CD4-positive, alpha-beta T cell treated with Interleukin-17A for 4 hours (primary cell): ENCODE measurements at regions not wholly inside any gene's neighbourhood (a gene's known extent, or its start where the extent isn't known, plus 50 kb on each side); places are given as distances from the start of the nearest gene placed in this dataset.

Experiments
- DNase-seq: peaks from one replicate; pipeline ENCODE4 v3.0.0-alpha.2; 2020; ENCODE audit warnings: mixed read lengths

GRCh38 chr9:79962150-79962549 lies 390.4 kb downstream of the TLE4 start:
- DNase-seq = no peak

- DNase-seq = no peak
Measured at GRCh38 chr9:79955300-79955699, 383.5 kb downstream of the TLE4 start.

- DNase-seq = no peak
Measured at GRCh38 chr9:79953908-79954307, 382.1 kb downstream of the TLE4 start.

GRCh38 chr9:79952401-79952800 lies 380.6 kb downstream of the TLE4 start:
- no peak for DNase-seq

GRCh38 chr9:79946712-79947111 lies 374.9 kb downstream of the TLE4 start:
- no peak for DNase-seq

GRCh38 chr9:79945495-79945894 lies 373.7 kb downstream of the TLE4 start:
- no peak for DNase-seq

- DNase-seq = no peak
Measured at GRCh38 chr9:79945016-79945415, 373.3 kb downstream of the TLE4 start.

GRCh38 chr9:79940919-79941318 lies 369.2 kb downstream of the TLE4 start:
- no peak for DNase-seq

GRCh38 chr9:79939819-79940218 lies 368.1 kb downstream of the TLE4 start:
- DNase-seq = no peak

GRCh38 chr9:79936336-79936735 lies 364.6 kb downstream of the TLE4 start:
- DNase-seq = no peak

- DNase-seq = no peak
Measured at GRCh38 chr9:79929285-79929684, 357.5 kb downstream of the TLE4 start.

- DNase-seq = no peak
Measured at GRCh38 chr9:79928661-79929223, 357.0 kb downstream of the TLE4 start.

GRCh38 chr9:79925326-79925725 lies 353.6 kb downstream of the TLE4 start:
- no peak for DNase-seq

- no peak for DNase-seq
Measured at GRCh38 chr9:79924836-79925235, 353.1 kb downstream of the TLE4 start.

- no peak for DNase-seq
Measured at GRCh38 chr9:79917421-79917820, 345.7 kb downstream of the TLE4 start.

GRCh38 chr9:79913867-79914266 lies 342.1 kb downstream of the TLE4 start:
- no peak for DNase-seq

- no peak for DNase-seq
Measured at GRCh38 chr9:79912318-79913070, 340.7 kb downstream of the TLE4 start.

GRCh38 chr9:79911724-79912123 lies 340.0 kb downstream of the TLE4 start:
- no peak for DNase-seq

- DNase-seq = no peak
Measured at GRCh38 chr9:79902825-79903600, 331.2 kb downstream of the TLE4 start.

- no peak for DNase-seq
Measured at GRCh38 chr9:79900754-79901153, 329.0 kb downstream of the TLE4 start.

GRCh38 chr9:79896390-79896980 lies 324.7 kb downstream of the TLE4 start:
- no peak for DNase-seq

- no peak for DNase-seq
Measured at GRCh38 chr9:79895232-79895631, 323.5 kb downstream of the TLE4 start.

GRCh38 chr9:79889369-79889768 lies 317.6 kb downstream of the TLE4 start:
- DNase-seq = no peak
